GM06990 (cell line): ENCODE measurements at regions not wholly inside any gene's neighbourhood (a gene's known extent, or its start where the extent isn't known, plus 50 kb on each side); places are given as distances from the start of the nearest gene placed in this dataset.

ENCODE experiments used
- DNase-seq: peaks from one replicate; pipeline ENCODE4 v3.0.0-alpha.2; 2011; ENCODE audit not compliant: insufficient read length; ENCODE audit errors: extremely low read depth
- H3K27me3 ChIP-seq: replicated peaks from 2 replicates; pipeline ENCODE4 v1.6.0; 2011; ENCODE audit warnings: low read length; ENCODE audit not compliant: control insufficient read depth, insufficient read depth
- H3K36me3 ChIP-seq: 2 replicates; pipeline ENCODE4 v1.5.1; 2011; ENCODE audit warnings: low read length; ENCODE audit not compliant: control insufficient read depth, insufficient read depth
- H3K4me3 ChIP-seq: replicated peaks from 2 replicates; pipeline ENCODE4 v1.5.1; 2011; ENCODE audit warnings: low read depth, mild to moderate bottlenecking, control low read depth, low read length
- CTCF ChIP-seq: IDR thresholded peaks from 2 replicates; pipeline ENCODE4 v1.5.1; 2011; ENCODE audit warnings: low read length, control low read depth, mild to moderate bottlenecking, inconsistent platforms; ENCODE audit not compliant: insufficient read depth, poor library complexity, severe bottlenecking

- Histone ChIP-seq H3K36me3 (no peaks in the 10 kb centered on the region), H3K4me3 (no peak overlapping the region), H3K27me3 (no peaks in the 10 kb centered on the region)
- TF ChIP-seq CTCF = no peak
- no peak for DNase-seq
Measured at GRCh38 chr2:138293549-138293948, 208.0 kb upstream of the SPOPL start.

- DNase-seq = no peak
- Histone ChIP-seq H3K4me3 (no peak overlapping the region), H3K27me3 (no peaks in the 10 kb centered on the region), H3K36me3 (no peaks in the 10 kb centered on the region)
- no peak for TF ChIP-seq CTCF
Measured at GRCh38 chr2:138294451-138294850, 207.1 kb upstream of the SPOPL start.

- Histone ChIP-seq H3K36me3 (no peaks in the 10 kb centered on the region), H3K27me3 (no peaks in the 10 kb centered on the region)
- TF ChIP-seq CTCF = no peak
Measured at GRCh38 chr2:138296365-138296764, 205.2 kb upstream of the SPOPL start.

GRCh38 chr2:138298120-138298814 is 203.3 kb upstream of the SPOPL start:
- no peak for DNase-seq
- TF ChIP-seq CTCF = no peak
- no peak overlapping the region for H3K4me3 ChIP-seq
- H3K36me3 ChIP-seq = no peaks in the 10 kb centered on the region
- no peaks in the 10 kb centered on the region for H3K27me3 ChIP-seq

More at GRCh38 chr2:138296365-138296764, 205.2 kb upstream of the SPOPL start:
- no peak overlapping the region for H3K4me3 ChIP-seq
- no peak for DNase-seq

GRCh38 chr2:138298900-138299299 is 202.7 kb upstream of the SPOPL start:
- H3K36me3 ChIP-seq = no peaks in the 10 kb centered on the region
- H3K27me3 ChIP-seq = no peaks in the 10 kb centered on the region
- TF ChIP-seq CTCF = no peak
- H3K4me3 ChIP-seq = peak overlapping the region; percentile 11; the same call in 1 of the 2 replicates
- DNase-seq = no peak

GRCh38 chr2:138306626-138307025 is 194.9 kb upstream of the SPOPL start:
- Histone ChIP-seq H3K4me3 (no peak overlapping the region), H3K27me3 (no peaks in the 10 kb centered on the region), H3K36me3 (no peaks in the 10 kb centered on the region)
- TF ChIP-seq CTCF = no peak
- no peak for DNase-seq
